H1 (cell line): ENCODE measurements at regions not wholly inside any gene's neighbourhood (a gene's known extent, or its start where the extent isn't known, plus 50 kb on each side); places are given as distances from the start of the nearest gene placed in this dataset.

Source experiments
- EZH2 ChIP-seq: fragments of 200-600 bp; sonication (generic); IDR thresholded peaks from 2 replicates; pipeline ENCODE4 v1.7.1; 2012; ENCODE audit warnings: low read depth, mild to moderate bottlenecking, moderate library complexity, low read length, inconsistent platforms; ENCODE audit not compliant: severe bottlenecking
- HDAC2 ChIP-seq, 2 experiments: fragments of 300-600 bp in 1 of 2; sonication (generic) in 1 of 2; IDR thresholded peaks; 2 replicates each; pipeline ENCODE4 v1.6.1; 2011 to 2012; ENCODE audit warnings: low read depth in 2 of 2, low read length in 2 of 2, mild to moderate bottlenecking in 2 of 2, moderate library complexity in 2 of 2, borderline replicate concordance in 1 of 2, inconsistent platforms in 1 of 2
- POLR2A ChIP-seq, 2 experiments: IDR thresholded peaks; 1 replicate in 1 of 2; 2 replicates in 1 of 2; pipeline ENCODE4 v1.6.1; 2011; ENCODE audit warnings: low read depth in 2 of 2, low read length in 2 of 2, mild to moderate bottlenecking in 2 of 2; ENCODE audit errors: control extremely low read depth in 1 of 2
- POU5F1 ChIP-seq: IDR thresholded peaks from 2 replicates; pipeline ENCODE4 v1.6.1; 2011; ENCODE audit warnings: low read depth, mild to moderate bottlenecking, low read length, moderate library complexity

- no peak for TF ChIP-seq EZH2
- no peak for TF ChIP-seq POLR2A (IDR thresholded peaks at IDR 0.05; ENCODE audit: control extremely low read depth in 1 of 2, low read depth in 2 of 2, low read length in 2 of 2)
- TF ChIP-seq HDAC2 (IDR thresholded peaks at IDR 0.05; ENCODE audit: borderline replicate concordance in 1 of 2, low read depth in 2 of 2, low read length in 2 of 2) = no peak
- no peak for TF ChIP-seq POU5F1
These were observed 63.9 kb upstream of the WARS2 start (continued) for GRCh38 chr1:119204197-119204960.
